ENCODE measurements at regions not wholly inside any gene's neighbourhood (a gene's known extent, or its start where the extent isn't known, plus 50 kb on each side); places are given as distances from the start of the nearest gene placed in this dataset.

DNA sequence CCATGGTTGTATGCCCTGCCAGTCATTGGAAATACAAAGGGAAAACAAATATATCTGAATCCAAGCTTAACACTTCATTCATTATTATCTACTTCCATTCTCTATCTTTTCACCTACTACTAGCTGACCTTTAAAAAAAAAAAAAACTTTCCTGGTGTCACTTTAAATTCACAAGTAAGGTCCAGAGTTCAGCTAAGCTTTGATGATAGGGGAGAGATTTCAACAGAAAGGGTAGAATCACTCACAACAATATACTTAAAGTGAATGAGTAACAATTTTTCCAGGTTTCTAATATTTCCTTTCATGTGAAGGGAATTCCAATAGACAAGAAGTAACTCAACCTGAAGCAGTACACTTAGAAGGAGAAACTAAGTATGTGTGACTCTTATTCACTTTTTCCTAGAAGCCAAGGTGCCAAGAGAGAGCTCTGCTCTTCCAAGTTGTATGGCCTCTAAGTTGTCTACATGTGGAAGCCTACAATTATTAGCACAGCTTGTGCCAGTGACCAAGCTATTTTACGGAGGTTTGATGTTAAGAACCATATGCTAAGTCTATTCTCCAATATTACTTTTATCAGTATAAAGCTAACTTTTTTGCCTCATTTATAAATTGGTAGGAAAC lies 371.7 kb downstream of the TENT5A start:
- no peaks in the 10 kb centered on the region for H3K4me1 ChIP-seq (ENCODE audit: insufficient read depth, poor library complexity, severe bottlenecking)
- H3K27ac ChIP-seq (ENCODE audit: poor library complexity, severe bottlenecking) = no peak overlapping the region
- DNase-seq (ENCODE audit: low spot score) = no peak
- no peaks in the 10 kb centered on the region for H3K9me3 ChIP-seq (ENCODE audit: severe bottlenecking)
- H3K36me3 ChIP-seq (ENCODE audit: low read depth) = no peaks in the 10 kb centered on the region
- H3K27me3 ChIP-seq (ENCODE audit: insufficient read depth, poor library complexity, severe bottlenecking) = no peaks in the 10 kb centered on the region
- no peak for TF ChIP-seq CTCF (IDR thresholded peaks at IDR 0.05; ENCODE audit: poor library complexity, severe bottlenecking)
- ATAC-seq (ENCODE audit: low read depth) = no peak
- no peak overlapping the region for H3K4me3 ChIP-seq (ENCODE audit: severe bottlenecking)

GRCh38 chr6:81376745-81377144 lies 375.7 kb downstream of the TENT5A start:
- Histone ChIP-seq H3K27me3 (ENCODE audit: insufficient read depth, poor library complexity, severe bottlenecking) (no peaks in the 10 kb centered on the region), H3K4me3 (ENCODE audit: severe bottlenecking) (no peak overlapping the region), H3K4me1 (ENCODE audit: insufficient read depth, poor library complexity, severe bottlenecking) (no peaks in the 10 kb centered on the region), H3K9me3 (ENCODE audit: severe bottlenecking) (no peaks in the 10 kb centered on the region), H3K36me3 (ENCODE audit: low read depth) (no peaks in the 10 kb centered on the region), H3K27ac (ENCODE audit: poor library complexity, severe bottlenecking) (no peak overlapping the region)
- DNase-seq (ENCODE audit: low spot score) (no peak), ATAC-seq (ENCODE audit: low read depth) (no peak)
- no peak for TF ChIP-seq CTCF (IDR thresholded peaks at IDR 0.05; ENCODE audit: poor library complexity, severe bottlenecking)

GRCh38 chr6:81373414-81373813 lies 379.1 kb downstream of the TENT5A start:
- Histone ChIP-seq H3K27me3 (ENCODE audit: insufficient read depth, poor library complexity, severe bottlenecking) (no peaks in the 10 kb centered on the region), H3K36me3 (ENCODE audit: low read depth) (no peaks in the 10 kb centered on the region), H3K4me1 (ENCODE audit: insufficient read depth, poor library complexity, severe bottlenecking) (no peaks in the 10 kb centered on the region), H3K9me3 (ENCODE audit: severe bottlenecking) (no peaks in the 10 kb centered on the region), H3K4me3 (ENCODE audit: severe bottlenecking) (no peak overlapping the region), H3K27ac (ENCODE audit: poor library complexity, severe bottlenecking) (no peak overlapping the region)
- ATAC-seq (ENCODE audit: low read depth) (no peak), DNase-seq (ENCODE audit: low spot score) (no peak)
- TF ChIP-seq CTCF (IDR thresholded peaks at IDR 0.05; ENCODE audit: poor library complexity, severe bottlenecking) = no peak

DNA sequence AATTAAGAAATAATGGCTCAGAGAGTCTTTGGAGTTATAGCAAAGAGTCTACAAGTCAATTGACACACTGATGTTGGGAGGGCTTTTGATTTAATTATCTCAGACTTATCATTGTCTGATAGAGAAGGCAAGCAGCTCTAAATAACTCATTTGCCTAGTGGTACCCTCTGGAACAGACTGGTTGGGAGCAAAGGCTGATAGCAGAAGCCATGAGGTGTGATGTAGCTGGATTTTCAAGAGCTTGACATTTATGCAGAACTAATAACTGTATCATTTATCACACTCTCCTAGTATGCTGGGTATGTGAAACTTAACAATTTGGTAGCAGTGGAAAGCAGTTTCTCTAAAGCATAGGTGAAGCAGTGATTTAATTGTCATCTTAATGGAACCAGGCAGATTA lies 380.6 kb downstream of the TENT5A start:
- no peaks in the 10 kb centered on the region for H3K4me1 ChIP-seq (ENCODE audit: insufficient read depth, poor library complexity, severe bottlenecking)
- no peak overlapping the region for H3K4me3 ChIP-seq (ENCODE audit: severe bottlenecking)
- DNase-seq (ENCODE audit: low spot score) = no peak
- no peak for TF ChIP-seq CTCF (IDR thresholded peaks at IDR 0.05; ENCODE audit: poor library complexity, severe bottlenecking)
- H3K36me3 ChIP-seq (ENCODE audit: low read depth) = no peaks in the 10 kb centered on the region
- no peak for ATAC-seq (ENCODE audit: low read depth)
- no peak overlapping the region for H3K27ac ChIP-seq (ENCODE audit: poor library complexity, severe bottlenecking)
- H3K9me3 ChIP-seq (ENCODE audit: severe bottlenecking) = no peaks in the 10 kb centered on the region
- no peaks in the 10 kb centered on the region for H3K27me3 ChIP-seq (ENCODE audit: insufficient read depth, poor library complexity, severe bottlenecking)

DNA sequence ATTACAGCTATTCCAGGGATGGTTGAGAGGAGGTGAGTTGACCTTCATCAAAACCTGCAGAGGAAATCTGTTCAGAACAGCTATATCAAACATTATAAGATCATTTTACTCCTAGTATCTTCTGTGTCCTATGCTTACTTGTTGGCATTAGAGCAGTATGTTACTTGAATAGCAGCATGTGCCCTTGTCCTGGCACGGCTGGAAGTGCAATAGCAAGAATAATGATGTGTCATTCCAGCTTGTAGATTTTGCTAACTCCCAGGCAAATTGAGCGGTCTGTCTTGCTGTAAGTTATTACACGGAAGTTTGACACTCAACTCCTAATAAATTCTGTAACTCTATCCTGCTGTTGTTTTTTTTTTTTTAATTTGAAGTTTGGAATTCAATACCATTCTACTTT lies 385.5 kb downstream of the TENT5A start:
- TF ChIP-seq CTCF (IDR thresholded peaks at IDR 0.05; ENCODE audit: poor library complexity, severe bottlenecking) = no peak
- no peak overlapping the region for H3K27ac ChIP-seq (ENCODE audit: poor library complexity, severe bottlenecking)
- DNase-seq (ENCODE audit: low spot score) = no peak
- H3K36me3 ChIP-seq (ENCODE audit: low read depth) = no peaks in the 10 kb centered on the region
- no peaks in the 10 kb centered on the region for H3K9me3 ChIP-seq (ENCODE audit: severe bottlenecking)
- no peak for ATAC-seq (ENCODE audit: low read depth)
- no peaks in the 10 kb centered on the region for H3K27me3 ChIP-seq (ENCODE audit: insufficient read depth, poor library complexity, severe bottlenecking)
- no peaks in the 10 kb centered on the region for H3K4me1 ChIP-seq (ENCODE audit: insufficient read depth, poor library complexity, severe bottlenecking)
- no peak overlapping the region for H3K4me3 ChIP-seq (ENCODE audit: severe bottlenecking)
